ENCODE measurements at regions not wholly inside any gene's neighbourhood (a gene's known extent, or its start where the extent isn't known, plus 50 kb on each side); places are given as distances from the start of the nearest gene placed in this dataset.

DNA sequence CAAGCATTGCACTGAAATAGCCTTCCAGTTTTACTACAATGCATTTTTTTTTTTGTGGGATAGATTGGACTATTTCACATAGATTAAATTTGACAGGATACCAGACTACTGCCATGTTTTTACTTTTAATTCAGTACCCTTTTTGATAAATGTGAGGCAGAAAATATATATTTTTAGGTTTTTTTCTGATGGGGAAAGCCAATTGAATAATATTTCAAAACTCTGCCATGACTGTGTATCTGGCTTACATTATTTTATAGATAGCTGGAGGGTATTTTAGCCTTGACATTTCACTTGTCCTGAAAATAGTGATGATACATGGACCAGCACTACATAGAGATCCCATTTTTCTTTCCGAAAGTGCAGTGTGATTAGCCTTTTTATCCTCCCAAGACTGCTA is 133.5 kb upstream of the PRR16 start:
- no peak for TF ChIP-seq CREB1 (IDR thresholded peaks at IDR 0.05)
- no peak for TF ChIP-seq CREB1 (CRISPR knock-in tag; IDR thresholded peaks at IDR 0.05)
- no peak for TF ChIP-seq RFX1 (IDR thresholded peaks at IDR 0.05)
- no peak for TF ChIP-seq ZNF3 (CRISPR knock-in tag; IDR thresholded peaks at IDR 0.05)
- no peak for TF ChIP-seq ESRRA (CRISPR knock-in tag; IDR thresholded peaks at IDR 0.05; ENCODE audit: low read depth)
- no peak for TF ChIP-seq SMARCC2 (IDR thresholded peaks at IDR 0.05)
- no peak for TF ChIP-seq JUN (CRISPR knock-in tag; IDR thresholded peaks at IDR 0.05)
- TF ChIP-seq GABPA (IDR thresholded peaks at IDR 0.05; ENCODE audit: low read depth, low read length): no peak
- no peak for TF ChIP-seq GABPA (CRISPR knock-in tag; IDR thresholded peaks at IDR 0.05; ENCODE audit: low read depth)
- TF ChIP-seq, protein P1, sequence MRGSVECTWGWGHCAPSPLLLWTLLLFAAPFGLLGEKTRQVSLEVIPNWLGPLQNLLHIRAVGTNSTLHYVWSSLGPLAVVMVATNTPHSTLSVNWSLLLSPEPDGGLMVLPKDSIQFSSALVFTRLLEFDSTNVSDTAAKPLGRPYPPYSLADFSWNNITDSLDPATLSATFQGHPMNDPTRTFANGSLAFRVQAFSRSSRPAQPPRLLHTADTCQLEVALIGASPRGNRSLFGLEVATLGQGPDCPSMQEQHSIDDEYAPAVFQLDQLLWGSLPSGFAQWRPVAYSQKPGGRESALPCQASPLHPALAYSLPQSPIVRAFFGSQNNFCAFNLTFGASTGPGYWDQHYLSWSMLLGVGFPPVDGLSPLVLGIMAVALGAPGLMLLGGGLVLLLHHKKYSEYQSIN (CRISPR knock-in tag; IDR thresholded peaks at IDR 0.05; ENCODE audit: borderline replicate concordance): no peak
- no peak for TF ChIP-seq ZBTB21 (CRISPR knock-in tag; IDR thresholded peaks at IDR 0.05)

Measured in HepG2 (cell line).